HG03558 (cell line): ENCODE measurements at regions not wholly inside any gene's neighbourhood (a gene's known extent, or its start where the extent isn't known, plus 50 kb on each side); places are given as distances from the start of the nearest gene placed in this dataset.

Experiments
- ATAC-seq: cut with Tn5 transposase; IDR thresholded peaks from one replicate; pipeline ENCODE4 v1.9.1; 2021; ENCODE audit warnings: moderate number of reproducible peaks; ENCODE audit not compliant: unreplicated experiment; ENCODE audit errors: extremely low read depth

DNA sequence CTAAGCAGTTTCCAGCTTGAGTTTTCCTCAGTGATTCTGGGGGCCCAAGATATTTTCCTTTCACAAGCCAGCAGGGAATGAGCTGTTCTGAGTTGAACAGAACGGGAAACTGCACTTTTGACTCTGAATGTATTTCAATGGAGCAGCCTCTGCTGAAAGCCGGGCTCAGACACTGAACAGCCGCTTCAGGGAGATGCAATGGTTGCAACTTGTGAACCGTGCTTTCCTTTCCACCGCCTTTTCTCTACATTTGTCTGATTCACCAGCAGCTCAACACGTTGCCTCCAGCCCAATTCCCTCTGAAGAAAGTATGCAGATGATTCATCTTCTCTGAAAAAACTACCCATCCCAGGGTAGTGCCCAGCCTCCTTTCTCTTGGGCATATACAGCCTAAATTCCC lies 119.3 kb upstream of the PKDCC start:
- ATAC-seq: no peak

DNA sequence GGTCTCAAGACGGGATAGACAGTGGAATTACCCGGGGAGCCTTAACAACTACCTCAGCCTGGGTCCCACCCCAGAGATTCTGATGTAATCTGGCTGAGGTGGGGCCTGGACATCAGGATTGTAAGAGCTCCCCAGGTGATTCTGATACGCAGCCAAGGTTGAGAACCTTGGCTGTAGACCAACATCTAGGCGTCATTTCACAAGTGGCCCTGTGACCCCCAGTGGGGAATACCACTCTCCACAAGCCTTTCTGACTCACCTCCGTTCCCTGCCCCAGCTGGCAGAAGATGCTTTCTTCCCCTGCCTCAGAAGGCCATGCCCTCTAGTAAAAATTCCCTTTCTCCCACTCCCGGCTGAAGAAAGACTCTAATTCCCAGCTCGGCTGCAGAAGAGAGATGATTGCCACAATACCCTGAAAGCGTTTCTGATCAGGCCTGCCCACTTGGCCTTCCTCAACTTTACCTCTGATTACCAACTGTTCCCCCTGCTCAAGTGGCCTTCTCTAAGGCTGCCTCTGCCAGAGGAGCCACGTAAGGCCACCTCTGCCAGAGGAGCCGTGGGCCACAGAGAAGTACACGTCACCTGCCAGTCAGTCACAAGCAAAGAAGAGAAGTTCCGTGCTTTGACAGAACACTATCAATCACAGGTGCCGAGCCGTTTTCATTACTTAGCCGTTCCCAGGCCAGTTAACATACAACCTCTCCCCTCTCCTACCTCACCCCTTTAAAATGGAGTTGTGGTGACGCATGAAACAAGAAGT lies 116.8 kb upstream of the PKDCC start:
- no peak for ATAC-seq

GRCh38 chr2:41932241-41933045 lies 115.4 kb upstream of the PKDCC start:
- ATAC-seq: no peak

DNA sequence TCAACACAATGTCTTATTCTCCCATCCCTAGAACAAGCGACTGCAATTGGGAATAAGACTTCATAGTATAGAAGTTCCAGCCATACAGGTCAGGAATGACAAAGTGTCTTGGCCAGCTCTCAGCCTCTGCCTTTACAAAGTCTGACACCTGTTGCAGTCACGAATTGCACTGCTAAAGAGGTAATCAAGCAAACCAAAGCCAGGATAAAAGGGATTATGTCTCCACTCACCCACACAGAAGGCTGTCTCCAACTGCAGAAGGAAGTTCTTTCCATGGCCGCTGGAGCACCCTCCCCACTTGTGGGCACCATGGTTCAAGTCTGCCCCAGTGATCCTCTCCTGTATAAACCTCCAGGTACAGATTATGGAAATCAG lies 114.8 kb upstream of the PKDCC start:
- ATAC-seq: no peak

GRCh38 chr2:41933585-41934320 lies 114.1 kb upstream of the PKDCC start:
- no peak for ATAC-seq

- ATAC-seq: no peak
Observed at GRCh38 chr2:41934329-41934958, 113.4 kb upstream of the PKDCC start.

DNA sequence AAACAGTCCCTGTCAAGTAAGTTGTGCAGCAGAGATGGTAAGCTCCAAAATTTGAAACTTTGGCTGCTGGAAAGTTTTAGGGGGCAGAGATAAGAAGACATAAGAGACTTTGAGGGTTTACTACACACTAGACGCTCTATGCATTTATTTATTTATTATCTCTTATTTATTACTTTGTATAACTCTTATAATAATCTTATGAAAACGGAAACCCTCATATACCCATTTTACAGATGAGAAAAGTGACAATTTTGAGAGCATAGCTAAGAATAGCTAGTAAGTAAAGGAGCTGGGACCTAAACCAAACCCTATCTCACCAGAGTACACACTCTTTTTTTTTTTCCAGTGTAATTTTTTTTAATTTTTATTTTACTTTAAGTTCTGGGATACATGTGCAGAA lies 112.8 kb upstream of the PKDCC start:
- ATAC-seq: no peak

DNA sequence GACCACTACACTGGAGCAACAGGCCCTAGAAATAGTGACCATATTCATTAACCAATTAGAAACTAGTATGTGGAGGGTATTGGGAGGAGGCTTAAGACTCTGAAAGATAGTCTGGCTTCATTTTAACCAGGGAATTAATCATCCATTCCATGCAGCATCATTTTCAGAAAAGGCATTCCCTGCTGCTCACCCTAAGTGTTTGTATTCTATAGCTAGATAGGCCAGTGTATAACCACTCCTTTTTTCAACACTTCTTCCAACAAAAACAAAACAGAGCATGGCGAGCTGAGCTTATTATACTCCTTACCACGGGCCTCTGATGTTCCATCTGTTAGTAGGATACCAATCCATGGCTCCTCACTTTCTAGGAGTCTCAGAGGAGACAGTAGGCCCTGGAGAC lies 112.0 kb upstream of the PKDCC start:
- no peak for ATAC-seq

DNA sequence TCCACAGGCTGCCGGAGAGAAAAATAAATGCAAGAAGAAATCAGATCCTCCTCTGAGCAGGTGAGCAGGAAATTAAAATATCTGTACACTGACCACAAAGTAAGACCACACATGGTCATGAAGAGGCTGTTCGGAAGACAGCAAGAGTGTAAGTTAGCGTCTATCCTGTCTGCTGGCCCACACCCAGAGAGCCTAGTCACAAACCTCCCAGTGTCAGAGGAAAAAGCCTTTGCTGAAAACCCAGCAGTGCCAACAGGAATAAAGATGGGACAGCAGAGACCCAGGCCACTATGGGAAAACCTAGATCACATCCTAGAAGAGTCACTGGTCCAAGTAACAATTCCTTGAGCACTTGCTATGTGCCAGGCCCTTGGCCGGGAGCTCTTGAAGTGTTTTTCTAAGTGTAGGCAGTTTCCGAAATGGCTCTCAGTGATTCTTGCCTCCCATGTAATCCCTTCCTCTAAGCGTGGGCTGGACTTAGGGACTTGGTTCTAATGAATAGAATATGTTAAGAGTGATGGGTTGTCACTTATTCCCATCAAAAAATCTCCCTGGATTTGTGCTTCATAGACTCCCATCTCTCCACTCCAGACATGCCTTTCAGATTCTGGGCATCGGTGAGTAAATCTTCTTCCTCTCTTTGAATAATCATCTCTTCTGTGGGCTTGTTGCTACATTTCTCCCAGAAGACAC lies 110.9 kb upstream of the PKDCC start:
- ATAC-seq: no peak

GRCh38 chr2:41937464-41937906 lies 110.3 kb upstream of the PKDCC start:
- ATAC-seq: no peak

DNA sequence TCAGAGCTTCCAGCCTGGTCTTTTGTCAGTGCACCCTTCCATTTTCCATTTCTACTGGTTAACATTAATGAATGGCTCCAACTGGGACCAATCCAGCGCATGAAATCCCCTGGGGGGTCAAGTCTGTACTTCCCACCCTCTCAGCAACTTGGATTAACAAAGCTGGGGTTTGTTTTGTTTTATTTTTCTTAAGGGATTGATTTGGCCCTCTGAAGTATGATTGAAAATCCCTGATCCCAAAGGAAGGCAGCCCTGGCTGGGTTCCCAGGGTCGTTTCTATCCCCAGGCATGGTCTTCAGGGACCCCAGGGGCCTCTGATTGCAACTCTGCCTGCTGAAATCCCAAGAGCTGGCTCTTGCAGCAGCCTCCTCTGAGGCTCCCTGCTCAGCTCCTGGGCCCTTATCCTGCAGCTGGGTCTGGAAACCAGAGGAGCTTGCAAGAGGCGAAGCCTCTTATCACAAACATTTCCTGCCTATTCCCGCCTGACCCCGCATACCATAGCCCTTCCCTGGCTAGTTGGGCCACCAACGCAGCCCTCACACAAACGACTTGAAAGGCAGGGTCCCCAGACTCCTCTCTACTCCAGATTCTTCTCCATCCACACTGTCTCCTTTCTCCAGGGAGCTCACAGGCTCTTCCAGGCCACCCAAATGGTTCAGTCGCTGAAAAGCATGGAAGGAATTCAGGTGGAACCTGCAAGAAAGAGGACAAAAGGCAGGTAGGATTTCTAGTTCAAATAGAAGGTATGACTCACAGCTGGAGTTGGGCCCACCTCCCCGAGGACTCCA lies 109.7 kb upstream of the PKDCC start:
- ATAC-seq: no peak

GRCh38 chr2:41940060-41940744 lies 107.6 kb upstream of the PKDCC start:
- ATAC-seq: no peak

- no peak for ATAC-seq
Observed at GRCh38 chr2:41940745-41941063, 107.1 kb upstream of the PKDCC start.

DNA sequence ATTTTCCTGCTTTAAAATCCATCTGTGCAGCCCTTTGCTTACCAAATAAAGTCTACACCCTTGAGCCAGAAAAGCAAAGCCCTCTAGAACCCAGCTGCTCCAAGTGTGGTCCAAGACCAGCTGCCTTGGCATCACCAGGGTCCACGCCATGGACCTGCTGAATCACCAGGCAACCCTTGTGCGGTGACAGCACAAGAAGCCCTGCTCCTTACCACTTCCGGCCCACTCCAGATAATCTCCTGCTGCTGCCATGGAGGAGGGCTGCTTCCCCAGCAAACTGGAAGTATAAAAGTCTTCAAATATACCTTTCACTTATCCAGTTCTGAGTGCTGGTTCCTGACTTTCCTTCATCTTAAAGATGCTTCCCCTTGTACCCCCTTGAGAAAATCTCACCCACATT lies 106.0 kb upstream of the PKDCC start:
- ATAC-seq: no peak

DNA sequence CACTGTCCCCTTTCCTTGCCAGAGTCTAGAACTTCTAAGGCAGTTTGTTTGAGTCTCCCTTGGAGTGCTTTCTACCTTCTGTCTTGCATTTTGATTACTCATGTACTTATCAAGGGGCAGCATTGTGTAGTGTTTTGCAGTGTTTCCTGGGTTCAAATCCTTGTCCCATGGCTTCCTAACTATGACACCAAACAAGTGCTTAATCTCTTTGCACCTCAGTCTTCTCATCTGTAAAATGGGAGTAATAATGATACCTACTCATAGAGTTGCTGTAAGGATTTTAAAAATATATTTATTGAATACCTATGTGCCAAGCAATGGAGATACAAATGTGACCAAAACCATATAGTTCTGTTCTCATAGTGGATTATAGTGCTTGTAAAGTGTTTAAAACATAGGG lies 105.5 kb upstream of the PKDCC start:
- no peak for ATAC-seq

GRCh38 chr2:41943159-41943558 lies 104.7 kb upstream of the PKDCC start:
- ATAC-seq: no peak

DNA sequence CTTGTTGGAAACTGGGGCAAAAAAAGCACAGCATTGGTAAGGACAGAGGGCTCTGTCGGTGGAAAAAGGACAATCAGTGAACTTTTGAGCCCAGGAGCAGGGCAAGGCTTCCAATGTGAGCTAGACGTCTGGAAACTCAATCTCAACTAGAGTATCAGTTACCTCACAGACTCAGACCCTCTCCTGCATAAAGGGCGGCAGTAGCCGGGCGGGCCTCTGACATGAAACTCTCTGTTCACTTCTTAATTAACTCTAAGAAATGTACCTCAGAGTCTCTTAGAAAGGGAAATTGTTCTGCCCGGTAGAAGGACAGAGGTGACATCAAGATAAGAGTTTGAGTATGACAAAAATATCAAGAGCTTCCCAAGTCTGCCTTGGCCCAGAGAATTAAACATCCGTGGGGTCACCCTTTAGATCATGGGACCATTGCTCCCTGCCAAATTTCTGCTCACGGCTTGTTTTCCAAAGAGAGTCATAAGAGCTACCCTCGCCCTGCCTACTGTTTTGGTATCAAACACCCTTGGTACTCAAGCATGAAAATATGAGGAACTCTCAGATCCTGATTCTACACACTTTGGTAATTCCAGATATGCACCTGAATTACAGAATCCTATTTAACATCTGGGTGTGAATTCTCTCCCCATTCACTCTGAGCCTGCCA lies 103.5 kb upstream of the PKDCC start:
- ATAC-seq: no peak

DNA sequence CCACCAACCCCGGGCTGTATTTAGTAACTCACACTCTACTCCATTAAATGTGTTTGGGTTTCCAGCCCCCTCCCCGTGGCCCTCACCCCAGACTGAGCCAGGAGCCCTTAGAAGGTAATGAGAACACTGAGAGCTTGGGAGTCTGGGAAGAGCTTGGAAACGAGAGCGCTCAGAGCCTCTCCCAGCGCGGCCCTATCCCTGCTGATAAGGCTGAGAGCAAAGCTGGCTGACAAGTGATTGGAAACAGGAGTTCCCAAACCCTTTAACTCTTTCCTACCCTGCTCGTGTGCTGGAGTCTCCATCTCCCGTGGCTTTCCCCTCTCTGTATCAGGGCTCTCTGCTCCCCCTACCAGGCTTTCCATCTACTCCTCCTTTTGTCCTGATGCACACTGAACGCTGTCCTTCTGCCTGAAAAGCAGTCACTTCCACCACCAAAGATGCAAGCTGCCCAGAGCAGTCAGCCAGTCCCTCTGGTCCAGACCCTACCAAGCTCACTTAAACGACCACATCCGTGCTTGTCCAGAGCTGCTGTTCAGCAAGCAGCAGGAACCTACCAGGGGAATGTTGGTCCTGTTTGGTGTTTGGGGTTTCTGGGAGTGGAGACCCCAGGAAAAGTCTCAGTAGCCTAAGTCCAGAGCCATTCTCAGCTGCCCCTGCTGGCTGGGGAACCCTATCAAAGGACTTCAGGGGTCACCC lies 100.0 kb upstream of the PKDCC start:
- ATAC-seq: no peak
